ENCODE measurements at regions not wholly inside any gene's neighbourhood (a gene's known extent, or its start where the extent isn't known, plus 50 kb on each side); places are given as distances from the start of the nearest gene placed in this dataset.
"Not testable (repeated sequence)": the region's sequence is repeated elsewhere in the genome, so short reads cannot be mapped to it uniquely, and the experiment has no call there.

DNA sequence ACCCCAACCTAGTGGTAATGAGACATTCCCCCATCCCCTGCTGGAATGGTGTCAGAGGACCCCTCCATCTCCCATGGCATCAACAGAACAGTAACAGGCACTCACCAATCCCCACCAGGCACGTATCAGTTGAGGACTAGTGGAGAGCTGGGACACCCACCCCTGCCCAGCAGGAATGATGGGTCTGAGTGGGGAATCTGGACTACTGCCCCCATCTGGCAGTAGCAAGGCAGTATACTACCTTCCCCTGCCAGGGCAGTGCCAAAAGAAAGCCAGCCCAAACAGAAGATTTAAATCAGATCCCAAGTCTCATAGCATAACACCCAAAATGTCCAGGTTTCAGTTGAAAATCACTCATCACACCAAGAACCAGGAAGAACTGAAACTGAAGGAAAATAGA lies 111.2 kb upstream of the NBPF12 start:
- TF ChIP-seq, protein P1, sequence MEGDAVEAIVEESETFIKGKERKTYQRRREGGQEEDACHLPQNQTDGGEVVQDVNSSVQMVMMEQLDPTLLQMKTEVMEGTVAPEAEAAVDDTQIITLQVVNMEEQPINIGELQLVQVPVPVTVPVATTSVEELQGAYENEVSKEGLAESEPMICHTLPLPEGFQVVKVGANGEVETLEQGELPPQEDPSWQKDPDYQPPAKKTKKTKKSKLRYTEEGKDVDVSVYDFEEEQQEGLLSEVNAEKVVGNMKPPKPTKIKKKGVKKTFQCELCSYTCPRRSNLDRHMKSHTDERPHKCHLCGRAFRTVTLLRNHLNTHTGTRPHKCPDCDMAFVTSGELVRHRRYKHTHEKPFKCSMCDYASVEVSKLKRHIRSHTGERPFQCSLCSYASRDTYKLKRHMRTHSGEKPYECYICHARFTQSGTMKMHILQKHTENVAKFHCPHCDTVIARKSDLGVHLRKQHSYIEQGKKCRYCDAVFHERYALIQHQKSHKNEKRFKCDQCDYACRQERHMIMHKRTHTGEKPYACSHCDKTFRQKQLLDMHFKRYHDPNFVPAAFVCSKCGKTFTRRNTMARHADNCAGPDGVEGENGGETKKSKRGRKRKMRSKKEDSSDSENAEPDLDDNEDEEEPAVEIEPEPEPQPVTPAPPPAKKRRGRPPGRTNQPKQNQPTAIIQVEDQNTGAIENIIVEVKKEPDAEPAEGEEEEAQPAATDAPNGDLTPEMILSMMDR (conservative IDR thresholded peaks at IDR 0.05 in 1 of 2, IDR thresholded peaks at IDR 0.05 in 1 of 2; ENCODE audit: extremely low read depth in 1 of 2, insufficient read depth in 1 of 2, low read depth in 1 of 2, low read length in 2 of 2): not testable (repeated sequence)
- not testable (repeated sequence) for TF ChIP-seq EZH2 (IDR thresholded peaks at IDR 0.05; ENCODE audit: borderline replicate concordance, low read length)
